Activated naive CD4-positive, alpha-beta T cell treated with anti-CD3 and anti-CD28 coated beads for 36 hours (primary cell): ENCODE measurements at regions not wholly inside any gene's neighbourhood (a gene's known extent, or its start where the extent isn't known, plus 50 kb on each side); places are given as distances from the start of the nearest gene placed in this dataset.
"Not testable (repeated sequence)": the region's sequence is repeated elsewhere in the genome, so short reads cannot be mapped to it uniquely, and the experiment has no call there.

ENCODE experiments used
- CTCF ChIA-PET: fragments of 350-600 bp; sonication (Branson Sonifier 250); formaldehyde crosslinking; loops from one replicate; lab custom pipeline; 2021; ENCODE audit warnings: antibody characterized with exemption; lab: Charles Lee
- DNase-seq: peaks from one replicate; pipeline ENCODE4 v3.0.0-alpha.2; 2020
- H3K27ac Mint-ChIP-seq: one replicate; pipeline ENCODE4 v1.8.0; 2021; ENCODE audit warnings: mild to moderate bottlenecking, mixed read lengths
- H3K27me3 Mint-ChIP-seq: one replicate; pipeline ENCODE4 v1.8.0; 2021; ENCODE audit warnings: low read depth, mixed read lengths
- H3K36me3 Mint-ChIP-seq: one replicate; pipeline ENCODE4 v1.8.0; 2021; ENCODE audit warnings: low read depth, mixed read lengths
- H3K4me1 Mint-ChIP-seq: one replicate; pipeline ENCODE4 v1.8.0; 2021; ENCODE audit warnings: low read depth, mixed read lengths
- H3K4me3 Mint-ChIP-seq: one replicate; pipeline ENCODE4 v1.8.0; 2021; ENCODE audit warnings: mild to moderate bottlenecking, moderate library complexity, mixed read lengths
- H3K9me3 Mint-ChIP-seq: one replicate; pipeline ENCODE4 v1.8.0; 2021; ENCODE audit warnings: mixed read lengths
- intact Hi-C: fragments of 100-400 bp; cut with micrococcal nuclease; formaldehyde crosslinking; loops from one replicate; pipeline ENCODE4 v1.15.1; 2023

GRCh38 chr13:87172166-87172835 is 498.9 kb upstream of the SLITRK5 start:
- H3K36me3 Mint-ChIP-seq, result no peaks in the 10 kb centered on the region
- H3K27ac Mint-ChIP-seq, result no peak overlapping the region
- H3K4me3 Mint-ChIP-seq, result no peak overlapping the region
- peaks cover 6% of the 10 kb centered on the region for H3K9me3 Mint-ChIP-seq
- DNase-seq, result no peak
- H3K4me1 Mint-ChIP-seq, result no peaks in the 10 kb centered on the region
- intact Hi-C loops, result no loop called here
- CTCF ChIA-PET, result no interaction called here
- H3K27me3 Mint-ChIP-seq, result no peaks in the 10 kb centered on the region

GRCh38 chr13:87185138-87185537 is 486.0 kb upstream of the SLITRK5 start:
- H3K27ac Mint-ChIP-seq, H3K4me1 Mint-ChIP-seq, DNase-seq, CTCF ChIA-PET, H3K9me3 Mint-ChIP-seq, intact Hi-C loops, H3K4me3 Mint-ChIP-seq, H3K27me3 Mint-ChIP-seq, H3K36me3 Mint-ChIP-seq: not testable (repeated sequence)

GRCh38 chr13:87186647-87187046 is 484.5 kb upstream of the SLITRK5 start:
- CTCF ChIA-PET, H3K4me3 Mint-ChIP-seq, DNase-seq, H3K9me3 Mint-ChIP-seq, H3K4me1 Mint-ChIP-seq, H3K36me3 Mint-ChIP-seq, H3K27me3 Mint-ChIP-seq, H3K27ac Mint-ChIP-seq, intact Hi-C loops: not testable (repeated sequence)

GRCh38 chr13:87191485-87191884 is 479.7 kb upstream of the SLITRK5 start:
- H3K4me3 Mint-ChIP-seq, CTCF ChIA-PET, H3K4me1 Mint-ChIP-seq, intact Hi-C loops, H3K27ac Mint-ChIP-seq, DNase-seq, H3K27me3 Mint-ChIP-seq, H3K9me3 Mint-ChIP-seq, H3K36me3 Mint-ChIP-seq: not testable (repeated sequence)

- Mint-ChIP-seq H3K36me3 (no peaks in the 10 kb centered on the region), H3K9me3 (no peaks in the 10 kb centered on the region), H3K4me1 (no peaks in the 10 kb centered on the region), H3K27me3 (no peaks in the 10 kb centered on the region), H3K4me3 (no peak overlapping the region), H3K27ac (no peak overlapping the region)
- no peak for DNase-seq
- intact Hi-C loops, result no loop called here
- CTCF ChIA-PET, result no interaction called here
Measured at GRCh38 chr13:87198371-87198770, 472.8 kb upstream of the SLITRK5 start.

- no peak overlapping the region for H3K27ac Mint-ChIP-seq
- no peaks in the 10 kb centered on the region for H3K4me1 Mint-ChIP-seq
- no peaks in the 10 kb centered on the region for H3K27me3 Mint-ChIP-seq
- H3K36me3 Mint-ChIP-seq, result no peaks in the 10 kb centered on the region
- CTCF ChIA-PET, result no interaction called here
- DNase-seq, result no peak
- peaks cover 3% of the 10 kb centered on the region for H3K9me3 Mint-ChIP-seq
- intact Hi-C loops, result no loop called here
- H3K4me3 Mint-ChIP-seq, result no peak overlapping the region
Measured at GRCh38 chr13:87206708-87207107, 464.5 kb upstream of the SLITRK5 start.

- no peaks in the 10 kb centered on the region for H3K36me3 Mint-ChIP-seq
- no peak for DNase-seq
- CTCF ChIA-PET, result no interaction called here
- H3K27me3 Mint-ChIP-seq, result no peaks in the 10 kb centered on the region
- H3K4me3 Mint-ChIP-seq, result no peak overlapping the region
- no peaks in the 10 kb centered on the region for H3K4me1 Mint-ChIP-seq
- intact Hi-C loops, result no loop called here
- no peak overlapping the region for H3K27ac Mint-ChIP-seq
- peaks cover 3% of the 10 kb centered on the region for H3K9me3 Mint-ChIP-seq
Measured at GRCh38 chr13:87207280-87208003, 463.7 kb upstream of the SLITRK5 start.

- intact Hi-C loops, result no loop called here
- CTCF ChIA-PET, result no interaction called here
- Mint-ChIP-seq H3K9me3 (peaks cover 3% of the 10 kb centered on the region), H3K4me1 (no peaks in the 10 kb centered on the region), H3K36me3 (no peaks in the 10 kb centered on the region), H3K27ac (no peak overlapping the region), H3K27me3 (no peaks in the 10 kb centered on the region), H3K4me3 (no peak overlapping the region)
- DNase-seq, result no peak
Measured at GRCh38 chr13:87208636-87209035, 462.5 kb upstream of the SLITRK5 start.

GRCh38 chr13:87234981-87235380 is 436.2 kb upstream of the SLITRK5 start:
- no peaks in the 10 kb centered on the region for H3K27me3 Mint-ChIP-seq
- no peaks in the 10 kb centered on the region for H3K36me3 Mint-ChIP-seq
- peaks cover 6% of the 10 kb centered on the region for H3K9me3 Mint-ChIP-seq
- no peak overlapping the region for H3K4me3 Mint-ChIP-seq
- no peaks in the 10 kb centered on the region for H3K4me1 Mint-ChIP-seq
- intact Hi-C loops, result no loop called here
- DNase-seq, result no peak
- CTCF ChIA-PET, result no interaction called here
- H3K27ac Mint-ChIP-seq, result no peak overlapping the region

- no peaks in the 10 kb centered on the region for H3K4me1 Mint-ChIP-seq
- H3K27ac Mint-ChIP-seq, result no peak overlapping the region
- no peak overlapping the region for H3K4me3 Mint-ChIP-seq
- no peak for DNase-seq
- H3K9me3 Mint-ChIP-seq, result peaks cover 5% of the 10 kb centered on the region
- H3K27me3 Mint-ChIP-seq, result no peaks in the 10 kb centered on the region
- no peaks in the 10 kb centered on the region for H3K36me3 Mint-ChIP-seq
- CTCF ChIA-PET, result no interaction called here
- intact Hi-C loops, result no loop called here
Measured at GRCh38 chr13:87235621-87236020, 435.6 kb upstream of the SLITRK5 start.

GRCh38 chr13:87244256-87244890 is 426.8 kb upstream of the SLITRK5 start:
- Mint-ChIP-seq H3K9me3 (peaks cover 2% of the 10 kb centered on the region), H3K27me3 (no peaks in the 10 kb centered on the region), H3K4me1 (no peaks in the 10 kb centered on the region), H3K4me3 (no peak overlapping the region), H3K27ac (no peak overlapping the region), H3K36me3 (no peaks in the 10 kb centered on the region)
- intact Hi-C loops, result no loop called here
- CTCF ChIA-PET, result no interaction called here
- DNase-seq, result no peak

- DNase-seq, H3K36me3 Mint-ChIP-seq, intact Hi-C loops, H3K4me1 Mint-ChIP-seq, H3K27me3 Mint-ChIP-seq, H3K9me3 Mint-ChIP-seq, CTCF ChIA-PET, H3K27ac Mint-ChIP-seq, H3K4me3 Mint-ChIP-seq: not testable (repeated sequence)
Measured at GRCh38 chr13:87249847-87250246, 421.3 kb upstream of the SLITRK5 start.

GRCh38 chr13:87255394-87255793 is 415.8 kb upstream of the SLITRK5 start:
- intact Hi-C loops, result no loop called here
- H3K4me3 Mint-ChIP-seq, result no peak overlapping the region
- H3K4me1 Mint-ChIP-seq, result no peaks in the 10 kb centered on the region
- H3K27me3 Mint-ChIP-seq, result no peaks in the 10 kb centered on the region
- CTCF ChIA-PET, result interaction anchor here (1.0 kb wide), 1 partner anchor 27 kb away, joined by 3 read pairs; no protein-coding TSS in a partner anchor
- H3K27ac Mint-ChIP-seq, result no peak overlapping the region
- peaks cover 6% of the 10 kb centered on the region for H3K9me3 Mint-ChIP-seq
- H3K36me3 Mint-ChIP-seq, result no peaks in the 10 kb centered on the region
- no peak for DNase-seq
